DOHH2 (cell line): ENCODE measurements at regions not wholly inside any gene's neighbourhood (a gene's known extent, or its start where the extent isn't known, plus 50 kb on each side); places are given as distances from the start of the nearest gene placed in this dataset.

Experiments
- H3F3A ChIP-seq: fragments of 200-600 bp; sonication (generic), shearing (Covaris generic); 2 replicates; pipeline ENCODE4 v1.6.0; 2016; ENCODE audit warnings: antibody characterized with exemption, mild to moderate bottlenecking; ENCODE audit not compliant: control insufficient read depth, insufficient read depth
- H3K27ac ChIP-seq: fragments of 200-600 bp; sonication (generic); 2 replicates; pipeline ENCODE4 v1.5.1; 2014; ENCODE audit warnings: low read depth, mild to moderate bottlenecking, low read length, moderate library complexity
- H3K27me3 ChIP-seq: fragments of 200-600 bp; sonication (generic); 2 replicates; pipeline ENCODE4 v1.6.1; 2014; ENCODE audit warnings: mild to moderate bottlenecking, low read length, mixed read lengths; ENCODE audit not compliant: control insufficient read depth
- H3K36me3 ChIP-seq: fragments of 200-600 bp; sonication (generic); 2 replicates; pipeline ENCODE4 v1.6.1; 2014; ENCODE audit warnings: mild to moderate bottlenecking, low read length, moderate library complexity, mixed read lengths; ENCODE audit not compliant: control insufficient read depth
- H3K4me1 ChIP-seq: fragments of 200-600 bp; sonication (generic); 2 replicates; pipeline ENCODE4 v1.6.1; 2014; ENCODE audit warnings: mild to moderate bottlenecking, low read length, mixed read lengths; ENCODE audit not compliant: control insufficient read depth
- H3K4me2 ChIP-seq: fragments of 200-600 bp; sonication (generic); 2 replicates; pipeline ENCODE4 v1.6.0; 2014; ENCODE audit warnings: mild to moderate bottlenecking, low read length, moderate library complexity
- H3K4me3 ChIP-seq: fragments of 200-600 bp; sonication (generic); 2 replicates; pipeline ENCODE4 v1.5.1; 2014; ENCODE audit warnings: mild to moderate bottlenecking, low read length, mixed read lengths
- H3K79me2 ChIP-seq: fragments of 200-600 bp; sonication (generic); 2 replicates; pipeline ENCODE4 v1.6.1; 2014; ENCODE audit warnings: mild to moderate bottlenecking, low read length, mixed read lengths; ENCODE audit not compliant: control insufficient read depth
- H3K9me2 ChIP-seq: fragments of 200-600 bp; sonication (generic); replicated peaks from 2 replicates; pipeline ENCODE4 v1.6.1; 2014; ENCODE audit warnings: mild to moderate bottlenecking, low read length, mixed read lengths; ENCODE audit not compliant: control insufficient read depth
- H3K9me3 ChIP-seq: fragments of 200-600 bp; sonication (generic); 2 replicates; pipeline ENCODE4 v1.6.1; 2014; ENCODE audit warnings: antibody characterized with exemption, low read length, mixed read lengths; ENCODE audit not compliant: control insufficient read depth, insufficient read depth
- H4K20me1 ChIP-seq: fragments of 200-600 bp; sonication (generic); 2 replicates; pipeline ENCODE4 v1.6.0; 2014; ENCODE audit warnings: low read depth, mild to moderate bottlenecking, antibody characterized with exemption, low read length, moderate library complexity; ENCODE audit not compliant: control insufficient read depth, insufficient read depth
- EZH2phosphoT487 ChIP-seq: fragments of 200-600 bp; sonication (generic); IDR thresholded peaks from 2 replicates; pipeline ENCODE4 v1.6.1; 2017; ENCODE audit warnings: borderline replicate concordance, mild to moderate bottlenecking, antibody characterized with exemption, low read length, moderate library complexity, mixed read lengths
- TF ChIP-seq, protein P1 (sequence below): fragments of 200-600 bp; sonication (generic); IDR thresholded peaks from one replicate; pipeline ENCODE4 v1.5.1; 2014; ENCODE audit warnings: antibody characterized with exemption, mild to moderate bottlenecking, low read depth, low read length; ENCODE audit not compliant: poor library complexity, severe bottlenecking

DNA sequence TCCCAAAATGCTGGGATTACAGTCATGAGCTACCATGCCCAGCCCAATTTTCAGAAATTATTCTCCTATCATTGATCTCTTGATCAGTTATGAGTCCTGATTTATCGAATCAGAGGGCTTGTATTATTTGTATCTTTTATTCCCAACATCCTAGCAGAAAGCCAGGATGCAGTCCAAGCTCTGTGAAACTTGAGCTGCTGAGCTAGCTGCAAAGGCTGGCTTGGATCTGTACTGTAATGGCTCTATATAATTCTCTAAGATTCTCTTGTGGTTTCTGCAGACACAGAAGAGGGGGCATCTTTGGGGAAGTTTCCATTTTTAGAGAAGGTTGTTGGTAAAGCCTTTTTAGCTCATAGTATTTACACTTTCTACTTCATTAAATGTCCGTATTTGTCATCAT is 227.1 kb downstream of the MAP2K4 start:
- Histone ChIP-seq H3K4me1 (no peaks in the 10 kb centered on the region), H3K27me3 (no peaks in the 10 kb centered on the region; the same call in 1 of the 2 replicates), H3K4me2 (no peak overlapping the region), H3K27ac (no peak overlapping the region), H3K36me3 (no peaks in the 10 kb centered on the region), H3K4me3 (no peak overlapping the region), H4K20me1 (no peaks in the 10 kb centered on the region), H3K9me2 (no peaks in the 10 kb centered on the region), H3F3A (no peaks in the 10 kb centered on the region), H3K9me3 (no peaks in the 10 kb centered on the region), H3K79me2 (no peaks in the 10 kb centered on the region)
- no peak for TF ChIP-seq EZH2phosphoT487
- TF ChIP-seq, protein P1, sequence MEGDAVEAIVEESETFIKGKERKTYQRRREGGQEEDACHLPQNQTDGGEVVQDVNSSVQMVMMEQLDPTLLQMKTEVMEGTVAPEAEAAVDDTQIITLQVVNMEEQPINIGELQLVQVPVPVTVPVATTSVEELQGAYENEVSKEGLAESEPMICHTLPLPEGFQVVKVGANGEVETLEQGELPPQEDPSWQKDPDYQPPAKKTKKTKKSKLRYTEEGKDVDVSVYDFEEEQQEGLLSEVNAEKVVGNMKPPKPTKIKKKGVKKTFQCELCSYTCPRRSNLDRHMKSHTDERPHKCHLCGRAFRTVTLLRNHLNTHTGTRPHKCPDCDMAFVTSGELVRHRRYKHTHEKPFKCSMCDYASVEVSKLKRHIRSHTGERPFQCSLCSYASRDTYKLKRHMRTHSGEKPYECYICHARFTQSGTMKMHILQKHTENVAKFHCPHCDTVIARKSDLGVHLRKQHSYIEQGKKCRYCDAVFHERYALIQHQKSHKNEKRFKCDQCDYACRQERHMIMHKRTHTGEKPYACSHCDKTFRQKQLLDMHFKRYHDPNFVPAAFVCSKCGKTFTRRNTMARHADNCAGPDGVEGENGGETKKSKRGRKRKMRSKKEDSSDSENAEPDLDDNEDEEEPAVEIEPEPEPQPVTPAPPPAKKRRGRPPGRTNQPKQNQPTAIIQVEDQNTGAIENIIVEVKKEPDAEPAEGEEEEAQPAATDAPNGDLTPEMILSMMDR: no peak

DNA sequence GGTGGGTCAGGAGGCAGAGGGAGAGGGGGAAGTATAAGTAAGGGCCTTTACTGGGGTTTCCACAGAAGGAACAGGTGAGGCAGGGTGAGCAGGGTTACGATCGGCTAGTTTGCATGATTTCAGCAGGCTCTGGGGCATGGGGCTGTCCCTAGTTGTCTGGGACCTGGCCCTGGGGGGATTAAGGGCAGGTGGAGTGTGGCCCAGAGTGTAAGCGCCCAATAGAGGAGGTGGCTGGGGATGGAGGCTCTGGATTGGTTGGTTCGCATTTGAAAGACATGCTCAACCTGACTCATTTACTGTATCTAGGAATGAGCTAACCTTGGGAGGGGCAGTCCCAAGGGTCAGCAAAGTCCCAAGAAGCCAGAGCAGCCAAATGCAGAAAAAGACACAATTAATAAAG is 230.3 kb downstream of the MAP2K4 start:
- Histone ChIP-seq H3K9me2 (no peaks in the 10 kb centered on the region), H3K4me1 (no peaks in the 10 kb centered on the region), H3K9me3 (no peaks in the 10 kb centered on the region), H3K79me2 (no peaks in the 10 kb centered on the region), H3K4me3 (no peak overlapping the region), H3K27ac (no peak overlapping the region), H3K27me3 (no peaks in the 10 kb centered on the region; the same call in 1 of the 2 replicates), H4K20me1 (no peaks in the 10 kb centered on the region), H3F3A (no peaks in the 10 kb centered on the region), H3K36me3 (no peaks in the 10 kb centered on the region), H3K4me2 (no peak overlapping the region)
- TF ChIP-seq EZH2phosphoT487: no peak
- TF ChIP-seq, protein P1: no peak

DNA sequence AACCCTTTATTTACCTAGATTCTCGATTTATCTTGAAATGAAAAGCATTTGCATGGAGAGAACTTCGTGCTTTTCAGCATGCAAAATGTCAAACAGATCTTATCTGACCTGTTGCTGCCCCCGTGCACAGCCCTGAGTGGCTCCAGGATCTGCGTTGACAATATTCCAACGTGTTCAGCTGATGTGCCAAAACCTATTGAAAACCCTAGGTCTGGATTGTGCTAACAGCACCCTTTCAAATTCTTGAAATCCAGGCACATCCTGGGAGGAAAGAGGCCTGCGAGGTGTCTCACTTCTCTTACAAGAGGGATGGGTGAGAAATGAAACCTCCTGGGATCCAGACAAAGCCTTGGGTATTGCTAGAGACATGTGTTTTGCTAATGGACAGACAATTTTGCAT is 231.8 kb downstream of the MAP2K4 start:
- no peaks in the 10 kb centered on the region for H3K9me3 ChIP-seq

More for the DNA sequence above, 231.8 kb downstream of the MAP2K4 start:
- no peaks in the 10 kb centered on the region; the same call in 1 of the 2 replicates for H3K27me3 ChIP-seq
- TF ChIP-seq, protein P1: no peak
- no peak for TF ChIP-seq EZH2phosphoT487
- no peaks in the 10 kb centered on the region for H3K79me2 ChIP-seq
- H4K20me1 ChIP-seq: no peaks in the 10 kb centered on the region
- H3K4me3 ChIP-seq: no peak overlapping the region
- no peaks in the 10 kb centered on the region for H3K4me1 ChIP-seq
- H3K4me2 ChIP-seq: no peak overlapping the region
- H3K27ac ChIP-seq: no peak overlapping the region
- H3K9me2 ChIP-seq: no peaks in the 10 kb centered on the region
- H3F3A ChIP-seq: no peaks in the 10 kb centered on the region
- H3K36me3 ChIP-seq: no peaks in the 10 kb centered on the region
